AG04450 (cell line): ENCODE measurements at regions not wholly inside any gene's neighbourhood (a gene's known extent, or its start where the extent isn't known, plus 50 kb on each side); places are given as distances from the start of the nearest gene placed in this dataset.
"Not testable (repeated sequence)": the region's sequence is repeated elsewhere in the genome, so short reads cannot be mapped to it uniquely, and the experiment has no call there.

Experiments
- CTCF ChIA-PET: fragments of 300-600, 350-600 bp; formaldehyde crosslinking; extraction: SDS; loops from one replicate; lab custom pipeline; 2022; ENCODE audit warnings: antibody characterized with exemption, inconsistent platforms; lab: Charles Lee
- POLR2A ChIA-PET: fragments of 350-600 bp; formaldehyde crosslinking; extraction: SDS; loops from one replicate; lab custom pipeline; 2021; ENCODE audit warnings: antibody characterized with exemption, inconsistent platforms; lab: Yijun Ruan, JAX
- DNase-seq: peaks from one replicate; pipeline ENCODE4 v3.0.0-alpha.2; 2011; ENCODE audit warnings: low read depth, low spot score
- H3K27ac ChIP-seq: one replicate; pipeline ENCODE4 v1.5.1; 2012; ENCODE audit warnings: low read depth, low read length, control low read depth
- H3K27me3 ChIP-seq: one replicate; pipeline ENCODE4 v1.6.0; 2012; ENCODE audit warnings: low read length; ENCODE audit not compliant: control insufficient read depth, insufficient read depth
- H3K4me3 ChIP-seq: 2 replicates; pipeline ENCODE4 v1.5.1; 2011; ENCODE audit warnings: mild to moderate bottlenecking, low read depth, low read length, control low read depth
- H3K9me3 ChIP-seq: 2 replicates; pipeline ENCODE4 v1.5.1; 2012; ENCODE audit warnings: low read length; ENCODE audit not compliant: control insufficient read depth, insufficient read depth
- CTCF ChIP-seq: IDR thresholded peaks from 2 replicates; pipeline ENCODE4 v1.5.1; 2011; ENCODE audit warnings: low read depth, low read length, control low read depth, inconsistent platforms

GRCh38 chr1:229920683-229921082 is 146.4 kb upstream of the GALNT2 start:
- no peaks in the 10 kb centered on the region for H3K9me3 ChIP-seq
- H3K27ac ChIP-seq: no peak overlapping the region
- no peaks in the 10 kb centered on the region for H3K27me3 ChIP-seq
- DNase-seq: no peak
- ChIA-PET CTCF (no interaction called here), POLR2A (no interaction called here)
- no peak for TF ChIP-seq CTCF
- H3K4me3 ChIP-seq: no peak overlapping the region

- H3K27ac ChIP-seq: no peak overlapping the region
- no peak for TF ChIP-seq CTCF
- CTCF ChIA-PET: no interaction called here
- no peak overlapping the region for H3K4me3 ChIP-seq
- no peaks in the 10 kb centered on the region for H3K9me3 ChIP-seq
- DNase-seq: no peak
- POLR2A ChIA-PET: no interaction called here
- no peaks in the 10 kb centered on the region for H3K27me3 ChIP-seq
These were observed 144.8 kb upstream of the GALNT2 start for GRCh38 chr1:229922249-229922648.

- H3K27me3 ChIP-seq: no peaks in the 10 kb centered on the region
- ChIA-PET POLR2A (no interaction called here), CTCF (no interaction called here)
- H3K27ac ChIP-seq: no peak overlapping the region
- no peak for TF ChIP-seq CTCF
- DNase-seq: no peak
- no peak overlapping the region for H3K4me3 ChIP-seq
- H3K9me3 ChIP-seq: no peaks in the 10 kb centered on the region
These were observed 142.4 kb upstream of the GALNT2 start for GRCh38 chr1:229924639-229925038.

GRCh38 chr1:229928767-229929166 is 138.3 kb upstream of the GALNT2 start:
- ChIA-PET CTCF (no interaction called here), POLR2A (no interaction called here)
- Histone ChIP-seq H3K27me3 (no peaks in the 10 kb centered on the region), H3K27ac (no peak overlapping the region), H3K4me3 (no peak overlapping the region), H3K9me3 (no peaks in the 10 kb centered on the region)
- DNase-seq: no peak
- no peak for TF ChIP-seq CTCF

- POLR2A ChIA-PET, DNase-seq, H3K27ac ChIP-seq, H3K9me3 ChIP-seq, CTCF ChIA-PET, H3K4me3 ChIP-seq, H3K27me3 ChIP-seq: not testable (repeated sequence)
These were observed 135.3 kb upstream of the GALNT2 start for GRCh38 chr1:229931751-229932150.

- POLR2A ChIA-PET, DNase-seq, H3K27ac ChIP-seq, H3K9me3 ChIP-seq, CTCF ChIA-PET, H3K27me3 ChIP-seq, H3K4me3 ChIP-seq: not testable (repeated sequence)
These were observed 131.9 kb upstream of the GALNT2 start for GRCh38 chr1:229935157-229935556.
